Adrenal gland (tissue), 9 donors: ENCODE measurements at regions not wholly inside any gene's neighbourhood (a gene's known extent, or its start where the extent isn't known, plus 50 kb on each side); places are given as distances from the start of the nearest gene placed in this dataset.

Experiments used
- DNase-seq, 7 donors: peaks; one replicate each; pipeline ENCODE4 v3.0.0-alpha.2; 2019 to 2020
- H3K27ac ChIP-seq, 5 donors: fragments of 200-600 bp; sonication (generic) in 4 of 5; 1 replicate in 3 of 5; 2 replicates in 2 of 5; pipeline versions ENCODE4 v1.5.1 to v1.8.0; 2016 to 2020; ENCODE audit warnings: mild to moderate bottlenecking in 1 of 5
- H3K27me3 ChIP-seq: fragments of 200-600 bp; 2 replicates; pipeline ENCODE4 v1.8.0; 2021
- H3K36me3 ChIP-seq, 2 donors: fragments of 200-600 bp; replicated peaks in 1 of 2; 1 replicate in 1 of 2; 2 replicates in 1 of 2; pipeline versions ENCODE4 v1.5.1 to v1.8.0; 2018 to 2022
- H3K4me1 ChIP-seq, 2 donors: fragments of 200-600 bp; replicated peaks in 1 of 2; 1 replicate in 1 of 2; 2 replicates in 1 of 2; pipeline versions ENCODE4 v1.5.1 to v1.8.0; 2018 to 2021
- H3K4me3 ChIP-seq, 4 donors: fragments of 200-600 bp; sonication (generic) in 3 of 4; one replicate each; pipeline ENCODE4 v1.5.1; 2016 to 2018
- H3K9me3 ChIP-seq, 3 donors: fragments of 200-600 bp; sonication (generic) in 1 of 3; replicated peaks in 1 of 3; 1 replicate in 2 of 3; 2 replicates in 1 of 3; pipeline versions ENCODE4 v1.5.1 to v1.8.0; 2016 to 2021
- CTCF ChIP-seq, 6 experiments: fragments of 450-650 bp in 4 of 6; fragments of 200-600 bp in 2 of 6; sonication (generic) in 1 of 6; IDR thresholded peaks; 1 replicate in 5 of 6; 2 replicates in 1 of 6; pipeline versions ENCODE4 v1.5.1 to v1.8.0; 2016 to 2021; ENCODE audit warnings: antibody characterized with exemption in 6 of 6, mild to moderate bottlenecking in 2 of 6, moderate library complexity in 1 of 6
- POLR2A ChIP-seq, 2 donors: fragments of 450-650 bp; IDR thresholded peaks; one replicate each; pipeline ENCODE4 v1.6.1; 2017; ENCODE audit warnings: antibody characterized with exemption in 2 of 2, mild to moderate bottlenecking in 2 of 2, moderate library complexity in 1 of 2
- WGBS, 4 donors: extraction: QIAGEN DNeasy Blood & Tissue Kit in 2 of 4; methylation state at CpG; one replicate each; pipeline versions ENCODE4 v1.1.5 to v1.1.7; 2013 to 2017; 5-methylcytosine and 5-hydroxymethylcytosine counted together
- intact Hi-C, 2 donors: fragments of 100-400 bp; cut with DNase I; formaldehyde crosslinking; loops; one replicate each; pipeline versions ENCODE4 v1.14.1 to v1.15.0; 2022 to 2023
- donor health status: healthy with polysubstance abuse.
- donor health status: Bipolar disorder and iron deficiency.
- donor health status: DM: yes; HTN: yes; CAD: no.
- donor health status: DM: no; HTN: no; CAD: no.
- donor health status: DM: no; HTN: no; CAD: no.

GRCh38 chr11:11738370-11738769 is 103.4 kb upstream of the USP47 start:
- no peak for DNase-seq
- no peak overlapping the region for H3K4me3 ChIP-seq
- no peak overlapping the region for H3K27ac ChIP-seq
- H3K36me3 ChIP-seq, result no peaks in the 10 kb centered on the region
- H3K4me1 ChIP-seq, result no peaks in the 10 kb centered on the region
- H3K9me3 ChIP-seq, result no peaks in the 10 kb centered on the region
- 81 to 96% (median 91%) methylated on average over 2 of the region's 2 CpGs for WGBS, 4 donors
- no peak for TF ChIP-seq CTCF (IDR thresholded peaks at IDR 0.05)
- no peak for TF ChIP-seq POLR2A (IDR thresholded peaks at IDR 0.05)
- intact Hi-C loops, result no loop called here
- no peaks in the 10 kb centered on the region for H3K27me3 ChIP-seq

- H3K27ac ChIP-seq, result no peak overlapping the region
- H3K27me3 ChIP-seq, result no peaks in the 10 kb centered on the region
- no peak overlapping the region for H3K4me3 ChIP-seq
- no peak for DNase-seq
- 73 to 78% (median 73%) methylated on average over 5 of the region's 5 CpGs for WGBS, 4 donors
- H3K9me3 ChIP-seq, result no peaks in the 10 kb centered on the region
- TF ChIP-seq CTCF (IDR thresholded peaks at IDR 0.05) (no peak), POLR2A (IDR thresholded peaks at IDR 0.05) (no peak)
- no peaks in the 10 kb centered on the region for H3K4me1 ChIP-seq
- H3K36me3 ChIP-seq, result no peaks in the 10 kb centered on the region
- intact Hi-C loops, result no loop called here
Observed at GRCh38 chr11:11735586-11735985, 106.2 kb upstream of the USP47 start.

GRCh38 chr11:11733246-11733747 is 108.5 kb upstream of the USP47 start:
- H3K4me1 ChIP-seq, result no peaks in the 10 kb centered on the region
- WGBS, 4 donors, result 78 to 87% (median 87%) methylated on average over 8 of the region's 8 CpGs
- intact Hi-C loops, result no loop called here

GRCh38 chr11:11732116-11732515 is 109.7 kb upstream of the USP47 start:
- WGBS, 4 donors, result 92 to 94% (median 93%) methylated on average over 3 of the region's 3 CpGs
- no peak for TF ChIP-seq CTCF (IDR thresholded peaks at IDR 0.05)
- TF ChIP-seq POLR2A (IDR thresholded peaks at IDR 0.05), result no peak
- intact Hi-C loops, result no loop called here

More at GRCh38 chr11:11733246-11733747, 108.5 kb upstream of the USP47 start:
- no peaks in the 10 kb centered on the region for H3K9me3 ChIP-seq
- DNase-seq, result no peak
- no peak overlapping the region for H3K27ac ChIP-seq
- H3K27me3 ChIP-seq, result no peaks in the 10 kb centered on the region
- no peak for TF ChIP-seq CTCF (IDR thresholded peaks at IDR 0.05)
- TF ChIP-seq POLR2A (IDR thresholded peaks at IDR 0.05), result no peak
- H3K36me3 ChIP-seq, result no peaks in the 10 kb centered on the region
- no peak overlapping the region for H3K4me3 ChIP-seq

More at GRCh38 chr11:11732116-11732515, 109.7 kb upstream of the USP47 start:
- H3K4me1 ChIP-seq, result no peaks in the 10 kb centered on the region
- H3K9me3 ChIP-seq, result no peaks in the 10 kb centered on the region
- H3K27ac ChIP-seq, result no peak overlapping the region
- H3K36me3 ChIP-seq, result no peaks in the 10 kb centered on the region
- no peak for DNase-seq
- H3K4me3 ChIP-seq, result no peak overlapping the region
- no peaks in the 10 kb centered on the region for H3K27me3 ChIP-seq
